Natural killer cell treated with Interleukin-12 subunit alpha and Interleukin-12 subunit beta and Interleukin-15 and Interleukin-18, amount 100 ng/mL, for 72 hours (primary cell): ENCODE measurements at regions not wholly inside any gene's neighbourhood (a gene's known extent, or its start where the extent isn't known, plus 50 kb on each side); places are given as distances from the start of the nearest gene placed in this dataset.

ENCODE experiments used
- ATAC-seq, 2 donors: fragments of 150-1000 bp; cut with Tn5 transposase in 1 of 2; sonication (Bioruptor Pico), chemical (Tn5 transposase) in 1 of 2; 2 replicates each; pipeline ENCODE4 v1.10.0; 2021
- DNase-seq: peaks from one replicate; pipeline ENCODE4 v3.0.0; 2022; ENCODE audit warnings: low spot score
- H3K27ac Mint-ChIP-seq, 2 donors: 1 replicate in 1 of 2; 2 replicates in 1 of 2; pipeline ENCODE4 v1.8.0; 2022; ENCODE audit warnings: mixed read lengths in 2 of 2, mild to moderate bottlenecking in 1 of 2, moderate library complexity in 1 of 2
- H3K27me3 Mint-ChIP-seq, 2 donors: 1 replicate in 1 of 2; 2 replicates in 1 of 2; pipeline ENCODE4 v1.8.0; 2022; ENCODE audit warnings: mixed read lengths in 2 of 2
- H3K36me3 Mint-ChIP-seq: one replicate; pipeline ENCODE4 v1.8.0; 2022; ENCODE audit warnings: mixed read lengths
- H3K4me1 Mint-ChIP-seq, 2 donors: 1 replicate in 1 of 2; 2 replicates in 1 of 2; pipeline ENCODE4 v1.8.0; 2022; ENCODE audit warnings: low read depth in 2 of 2, mixed read lengths in 2 of 2, mild to moderate bottlenecking in 1 of 2
- H3K4me3 Mint-ChIP-seq: one replicate; pipeline ENCODE4 v1.8.0; 2022; ENCODE audit warnings: mixed read lengths
- H3K9me3 Mint-ChIP-seq: 2 replicates; pipeline ENCODE4 v1.8.0; 2022; ENCODE audit warnings: mixed read lengths

GRCh38 chr1:230591678-230592077, 50.6 kb upstream of the COG2 start:
- Mint-ChIP-seq H3K9me3 (no peaks in the 10 kb centered on the region), H3K27ac (no peak overlapping the region), H3K4me3 (no peak overlapping the region), H3K36me3 (no peaks in the 10 kb centered on the region), H3K4me1 (peaks cover 0 to 6% of the 10 kb centered on the region in 2 donors), H3K27me3 (peaks cover 22 to 51% of the 10 kb centered on the region in 2 donors)
- DNase-seq (no peak), ATAC-seq (no peak)

- peaks cover 19 to 44% of the 10 kb centered on the region in 2 donors for H3K27me3 Mint-ChIP-seq
- no peak for ATAC-seq
- H3K4me1 Mint-ChIP-seq, result peaks cover 0 to 6% of the 10 kb centered on the region in 2 donors
- no peak for DNase-seq
- no peaks in the 10 kb centered on the region for H3K36me3 Mint-ChIP-seq
- no peaks in the 10 kb centered on the region for H3K9me3 Mint-ChIP-seq
- no peak overlapping the region for H3K4me3 Mint-ChIP-seq
- H3K27ac Mint-ChIP-seq, result no peak overlapping the region
Measured at GRCh38 chr1:230589951-230590350, 52.3 kb upstream of the COG2 start.

DNA sequence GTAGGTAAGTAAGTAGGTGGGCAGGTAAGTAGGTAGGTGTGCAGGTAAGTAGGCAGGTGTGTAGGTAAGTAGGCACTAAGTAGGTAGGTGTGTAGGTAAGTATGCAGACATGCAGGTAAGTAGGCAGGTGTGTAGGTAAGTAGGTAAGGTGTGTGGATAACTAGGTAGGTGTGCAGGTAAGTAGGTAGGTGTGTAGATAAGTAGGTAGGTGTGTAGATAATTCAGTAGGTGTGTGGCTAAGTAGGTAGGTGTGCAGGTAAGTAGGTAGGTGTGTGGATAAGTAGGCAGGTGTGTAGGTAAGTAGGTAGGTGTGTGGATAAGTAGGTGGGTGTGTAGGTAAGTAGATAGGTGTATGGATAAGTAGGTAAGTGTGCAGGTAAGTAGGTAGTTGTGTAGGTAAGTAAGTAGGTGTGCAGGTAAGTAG, 53.9 kb upstream of the COG2 start:
- DNase-seq (no peak), ATAC-seq (no peak)
- H3K9me3 Mint-ChIP-seq, result no peaks in the 10 kb centered on the region
- H3K27ac Mint-ChIP-seq, result peak overlapping the region in 1 of 2 donors; percentile 20
- no peaks in the 10 kb centered on the region for H3K36me3 Mint-ChIP-seq
- H3K27me3 Mint-ChIP-seq, result peaks cover 15 to 36% of the 10 kb centered on the region in 2 donors
- H3K4me1 Mint-ChIP-seq, result peaks cover 0 to 6% of the 10 kb centered on the region in 2 donors
- H3K4me3 Mint-ChIP-seq, result no peak overlapping the region

DNA sequence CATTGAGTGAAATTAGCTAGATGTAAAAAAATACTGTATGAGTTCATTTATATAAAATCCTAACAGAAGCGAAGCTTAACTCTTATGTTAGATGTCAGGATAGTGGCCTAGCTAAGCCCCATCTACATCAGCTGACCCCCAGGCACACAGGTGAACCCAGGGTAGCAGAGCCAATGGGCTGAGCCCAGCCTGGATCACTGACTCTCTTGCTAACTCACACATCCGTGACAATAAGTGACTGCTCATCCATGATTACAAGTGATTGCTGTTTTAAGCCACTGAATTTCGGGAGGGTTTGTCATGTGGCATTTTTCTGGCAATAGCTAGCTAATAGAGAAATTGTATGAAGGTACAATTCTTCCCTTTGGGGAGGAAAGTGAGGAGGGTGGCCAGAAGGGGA, 55.2 kb upstream of the COG2 start:
- peaks cover 12 to 29% of the 10 kb centered on the region in 2 donors for H3K27me3 Mint-ChIP-seq
- no peak for ATAC-seq
- H3K4me3 Mint-ChIP-seq, result no peak overlapping the region
- peaks cover 0 to 6% of the 10 kb centered on the region in 2 donors for H3K4me1 Mint-ChIP-seq
- no peak overlapping the region for H3K27ac Mint-ChIP-seq
- no peaks in the 10 kb centered on the region for H3K9me3 Mint-ChIP-seq
- H3K36me3 Mint-ChIP-seq, result no peaks in the 10 kb centered on the region
- DNase-seq, result no peak

GRCh38 chr1:230584660-230585059, 57.6 kb upstream of the COG2 start:
- no peaks in the 10 kb centered on the region for H3K36me3 Mint-ChIP-seq
- DNase-seq (no peak), ATAC-seq (no peak)
- H3K27me3 Mint-ChIP-seq, result peaks cover 10 to 27% of the 10 kb centered on the region in 2 donors
- H3K27ac Mint-ChIP-seq, result no peak overlapping the region
- peaks cover 0 to 6% of the 10 kb centered on the region in 2 donors for H3K4me1 Mint-ChIP-seq
- H3K4me3 Mint-ChIP-seq, result no peak overlapping the region
- H3K9me3 Mint-ChIP-seq, result no peaks in the 10 kb centered on the region

- Mint-ChIP-seq H3K4me1 (no peaks in the 10 kb centered on the region), H3K36me3 (no peaks in the 10 kb centered on the region), H3K9me3 (no peaks in the 10 kb centered on the region), H3K4me3 (no peak overlapping the region), H3K27ac (no peak overlapping the region), H3K27me3 (peaks cover 12 to 21% of the 10 kb centered on the region in 2 donors)
- DNase-seq, result no peak
- no peak for ATAC-seq
Measured at GRCh38 chr1:230581446-230582079, 60.7 kb upstream of the COG2 start.

DNA sequence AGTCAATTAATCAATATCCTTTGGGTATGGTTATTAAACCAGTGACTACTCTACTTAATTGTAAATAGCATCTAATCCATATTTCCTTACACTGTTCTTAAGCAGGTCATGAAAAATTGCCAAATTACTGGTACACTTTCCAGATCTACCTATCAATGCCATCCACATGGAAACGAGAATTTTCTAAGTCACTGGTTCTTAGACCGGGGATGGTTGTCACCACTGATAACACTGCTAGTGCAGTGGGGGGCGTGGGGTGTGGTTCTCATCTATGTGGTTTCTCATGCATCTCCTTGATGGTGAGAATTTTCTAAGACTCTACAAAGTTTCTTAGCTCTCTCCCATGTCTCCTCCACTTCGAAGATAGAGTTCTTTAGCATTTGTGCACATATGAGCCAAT, 63.7 kb upstream of the COG2 start:
- Mint-ChIP-seq H3K36me3 (no peaks in the 10 kb centered on the region), H3K9me3 (no peaks in the 10 kb centered on the region), H3K27ac (no peak overlapping the region), H3K4me3 (no peak overlapping the region), H3K27me3 (peaks cover 18 to 40% of the 10 kb centered on the region in 2 donors), H3K4me1 (no peaks in the 10 kb centered on the region)
- ATAC-seq (no peak), DNase-seq (no peak)

DNA sequence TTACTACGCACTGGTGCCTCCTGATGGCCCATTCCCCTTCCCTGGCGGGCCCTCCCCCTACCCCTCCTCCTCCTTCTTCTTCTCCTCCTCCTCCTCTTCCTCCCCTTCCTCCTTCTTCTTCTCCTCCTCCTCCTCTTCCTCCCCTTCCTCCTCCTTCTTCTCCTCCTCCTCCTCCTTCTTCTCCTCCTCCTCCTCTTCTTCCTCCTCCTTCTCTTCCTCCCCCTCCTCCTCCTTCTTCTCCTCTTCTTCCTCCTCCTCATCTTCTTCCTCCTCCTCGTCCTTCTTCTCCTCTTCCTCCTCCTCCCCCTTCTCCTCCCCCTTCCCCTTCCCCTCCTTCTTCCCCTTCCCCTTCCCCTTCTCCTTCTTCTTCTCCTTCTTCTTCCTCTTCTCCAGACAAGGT, 64.7 kb upstream of the COG2 start:
- DNase-seq, result no peak
- Mint-ChIP-seq H3K4me1 (no peaks in the 10 kb centered on the region), H3K27me3 (peaks cover 18 to 40% of the 10 kb centered on the region in 2 donors), H3K27ac (no peak overlapping the region), H3K36me3 (no peaks in the 10 kb centered on the region), H3K4me3 (no peak overlapping the region), H3K9me3 (no peaks in the 10 kb centered on the region)
- no peak for ATAC-seq

GRCh38 chr1:230575886-230576500, 66.3 kb upstream of the COG2 start:
- no peak for ATAC-seq
- Mint-ChIP-seq H3K27me3 (peaks cover 20 to 39% of the 10 kb centered on the region in 2 donors), H3K27ac (no peak overlapping the region), H3K4me3 (no peak overlapping the region), H3K4me1 (peaks cover 0 to 3% of the 10 kb centered on the region in 2 donors), H3K36me3 (no peaks in the 10 kb centered on the region), H3K9me3 (no peaks in the 10 kb centered on the region)
- DNase-seq, result no peak

DNA sequence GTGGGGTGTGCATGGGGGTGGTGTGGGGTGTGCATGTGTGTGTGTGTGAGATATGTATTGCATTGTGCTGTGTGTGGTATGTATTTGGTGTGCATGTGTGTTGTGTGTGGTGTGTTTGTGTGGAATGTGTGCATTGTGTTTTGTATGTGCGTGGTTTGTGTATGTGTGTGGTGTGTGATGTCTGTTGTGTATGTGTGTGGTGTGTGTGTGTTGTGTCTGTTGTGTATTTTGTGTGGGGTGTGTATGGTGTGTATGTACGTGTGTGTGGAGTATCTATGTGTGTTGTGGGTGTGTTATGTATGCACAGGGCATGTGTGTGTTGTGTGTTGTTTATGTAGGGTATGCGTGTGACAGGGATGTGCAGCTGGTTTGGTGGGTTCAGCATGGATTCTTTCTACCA, 67.8 kb upstream of the COG2 start:
- no peaks in the 10 kb centered on the region for H3K9me3 Mint-ChIP-seq
- peaks cover 0 to 3% of the 10 kb centered on the region in 2 donors for H3K4me1 Mint-ChIP-seq
- H3K27me3 Mint-ChIP-seq, result peaks cover 18 to 33% of the 10 kb centered on the region in 2 donors
- no peak overlapping the region for H3K27ac Mint-ChIP-seq
- no peaks in the 10 kb centered on the region for H3K36me3 Mint-ChIP-seq
- H3K4me3 Mint-ChIP-seq, result no peak overlapping the region
- DNase-seq (no peak), ATAC-seq (no peak)

DNA sequence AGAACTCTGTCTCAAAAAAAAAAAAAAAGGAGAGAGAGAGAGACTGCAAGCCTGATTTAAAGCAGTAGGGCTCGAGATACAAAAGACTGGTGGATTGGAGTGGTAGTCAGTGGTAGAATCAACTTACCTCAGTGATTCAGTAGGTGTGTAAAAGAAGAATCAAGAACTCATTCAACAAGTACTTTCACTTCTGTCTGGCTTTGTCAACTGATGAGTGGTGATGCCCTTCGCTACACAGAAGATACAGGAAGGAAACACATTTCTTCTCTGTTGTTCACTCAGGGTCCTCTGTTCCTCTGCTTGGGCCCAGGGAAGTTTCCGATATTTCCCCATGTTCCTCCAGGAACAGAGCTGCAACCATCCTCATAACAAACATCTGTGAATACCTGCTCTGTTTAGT, 68.6 kb upstream of the COG2 start:
- Mint-ChIP-seq H3K4me3 (no peak overlapping the region), H3K27me3 (peaks cover 16 to 26% of the 10 kb centered on the region in 2 donors), H3K9me3 (no peaks in the 10 kb centered on the region), H3K27ac (no peak overlapping the region), H3K4me1 (peaks cover 0 to 3% of the 10 kb centered on the region in 2 donors), H3K36me3 (no peaks in the 10 kb centered on the region)
- no peak for ATAC-seq
- DNase-seq, result no peak

DNA sequence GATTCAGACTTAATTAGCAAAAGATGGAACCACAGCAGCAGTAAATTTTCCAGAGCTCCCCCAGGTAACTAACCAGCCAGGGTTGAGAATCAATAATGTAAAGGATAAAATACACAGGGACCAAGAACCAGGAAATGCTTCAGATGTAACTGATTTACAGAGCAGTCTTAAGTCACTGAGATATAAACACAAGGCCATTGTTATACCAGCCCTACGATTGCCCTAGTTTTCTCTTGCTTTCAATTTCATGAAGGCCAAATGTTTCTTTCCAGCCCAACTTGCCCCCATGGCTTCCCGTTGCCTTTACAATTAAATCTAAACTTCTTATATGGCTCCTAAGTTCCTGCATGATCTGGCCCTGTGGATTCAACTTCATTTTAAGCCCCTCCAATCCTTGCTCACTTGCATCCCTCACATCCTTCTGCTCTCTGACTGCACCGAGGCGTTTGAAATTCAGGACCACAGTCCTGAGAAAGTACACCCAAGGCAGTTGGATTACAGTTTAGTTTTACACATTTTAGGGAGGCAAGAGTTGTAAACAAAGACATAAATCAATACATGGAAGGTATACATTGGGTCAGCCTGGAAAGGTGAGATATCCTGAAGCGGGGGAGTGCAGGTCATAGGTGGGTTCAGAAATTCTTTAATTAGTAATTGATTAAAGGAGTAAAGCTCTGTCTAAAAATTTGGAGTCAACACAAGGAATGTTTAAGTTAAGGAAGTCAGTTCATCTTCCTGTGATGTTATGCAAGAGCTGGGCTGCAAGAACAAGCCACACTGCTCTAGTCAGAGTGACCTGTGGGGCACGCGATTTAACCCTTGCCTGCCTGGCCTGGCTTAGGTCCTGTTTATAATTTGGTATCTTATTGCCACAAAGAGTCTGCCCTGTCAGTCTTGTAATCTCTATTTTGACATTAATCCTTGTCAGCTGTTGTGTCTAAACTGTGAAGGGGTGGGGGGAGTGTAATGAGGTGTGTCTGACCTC, 69.9 kb upstream of the COG2 start:
- ATAC-seq (no peak), DNase-seq (no peak)
- H3K27ac Mint-ChIP-seq, result no peak overlapping the region
- H3K27me3 Mint-ChIP-seq, result peaks cover 10 to 21% of the 10 kb centered on the region in 2 donors
- H3K4me3 Mint-ChIP-seq, result no peak overlapping the region
- H3K4me1 Mint-ChIP-seq, result peaks cover 0 to 3% of the 10 kb centered on the region in 2 donors
- no peaks in the 10 kb centered on the region for H3K36me3 Mint-ChIP-seq
- H3K9me3 Mint-ChIP-seq, result no peaks in the 10 kb centered on the region

DNA sequence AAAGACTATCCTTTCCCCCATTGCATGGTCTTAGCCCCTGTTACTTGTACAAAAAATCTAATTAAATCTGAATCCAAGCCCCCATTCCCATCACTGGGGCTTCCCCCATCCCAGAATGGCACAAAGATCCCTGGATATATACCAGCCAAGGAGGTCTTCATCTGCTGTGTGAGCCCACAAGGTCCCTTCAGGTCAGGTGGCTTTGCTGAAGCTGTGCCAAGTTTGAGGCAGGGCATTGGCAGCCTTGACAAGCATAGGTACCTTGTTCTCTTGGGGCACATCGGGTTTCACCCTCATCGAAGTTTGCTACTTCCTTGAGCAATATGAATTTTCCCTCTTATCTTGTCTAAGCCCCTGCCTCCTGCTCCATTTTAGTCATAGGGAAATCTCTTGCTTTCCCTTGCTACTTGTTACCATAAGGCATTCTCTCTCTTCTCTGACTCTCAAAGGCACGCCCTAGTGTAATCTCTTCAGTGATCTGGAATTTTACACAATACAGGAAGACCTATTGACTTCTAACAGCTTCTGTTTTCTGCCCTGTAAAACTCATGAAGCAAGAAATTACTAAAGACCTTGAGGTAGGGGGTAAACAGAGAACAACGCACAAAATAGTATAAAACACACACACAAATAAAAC, 71.4 kb upstream of the COG2 start:
- H3K36me3 Mint-ChIP-seq, result no peaks in the 10 kb centered on the region
- H3K4me3 Mint-ChIP-seq, result no peak overlapping the region
- ATAC-seq (no peak), DNase-seq (no peak)
- peaks cover 8 to 12% of the 10 kb centered on the region in 2 donors for H3K27me3 Mint-ChIP-seq
- no peak overlapping the region for H3K27ac Mint-ChIP-seq
- no peaks in the 10 kb centered on the region for H3K9me3 Mint-ChIP-seq
- peaks cover 0 to 3% of the 10 kb centered on the region in 2 donors for H3K4me1 Mint-ChIP-seq
